GM19395 (cell line): ENCODE measurements at regions not wholly inside any gene's neighbourhood (a gene's known extent, or its start where the extent isn't known, plus 50 kb on each side); places are given as distances from the start of the nearest gene placed in this dataset.
"Not testable (repeated sequence)": the region's sequence is repeated elsewhere in the genome, so short reads cannot be mapped to it uniquely, and the experiment has no call there.

Source experiments
- ATAC-seq: cut with Tn5 transposase; IDR thresholded peaks from one replicate; pipeline ENCODE4 v1.9.1; 2021; ENCODE audit warnings: mild to moderate bottlenecking, moderate library complexity; ENCODE audit not compliant: unreplicated experiment

GRCh38 chr5:102663749-102664530 lies 91.2 kb upstream of the PAM start:
- no peak for ATAC-seq

DNA sequence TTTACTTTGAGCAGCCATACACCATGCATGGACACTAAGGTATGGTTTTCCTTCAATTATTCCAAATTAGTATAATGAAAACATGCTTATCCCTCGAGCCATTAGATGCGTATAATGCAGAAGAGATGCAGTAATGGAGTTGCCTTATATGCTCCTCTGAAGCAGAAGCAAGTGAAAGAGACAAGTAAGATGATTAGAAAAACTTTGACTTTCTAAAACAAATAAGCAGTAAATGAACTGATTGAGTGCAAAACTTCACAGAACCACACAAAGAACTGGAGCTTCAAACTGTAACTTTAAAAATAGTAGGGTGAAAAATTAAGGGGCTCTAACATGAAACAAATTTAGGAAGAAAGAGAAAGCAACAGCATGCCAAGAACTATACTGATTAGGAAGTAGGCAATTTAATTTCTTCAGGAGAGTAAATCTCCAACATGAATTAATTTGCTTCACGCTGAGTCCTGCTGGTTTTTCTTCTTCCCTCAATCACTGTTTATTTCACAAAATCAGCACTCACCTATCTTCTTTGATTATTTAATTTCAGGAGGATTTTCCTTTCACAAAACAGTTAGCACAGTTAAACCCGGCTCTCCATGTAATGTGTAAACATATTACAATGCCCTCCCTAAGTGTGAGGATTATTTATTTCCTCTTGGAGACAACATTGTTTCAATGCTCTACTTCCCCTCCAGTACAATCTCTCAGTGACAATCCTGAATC lies 90.3 kb upstream of the PAM start:
- no peak for ATAC-seq

- no peak for ATAC-seq
Observed at GRCh38 chr5:102666164-102666946, 88.8 kb upstream of the PAM start.

- no peak for ATAC-seq
Observed at GRCh38 chr5:102668220-102668932, 86.7 kb upstream of the PAM start.

GRCh38 chr5:102670224-102670836 lies 84.8 kb upstream of the PAM start:
- ATAC-seq: peak; percentile 72

DNA sequence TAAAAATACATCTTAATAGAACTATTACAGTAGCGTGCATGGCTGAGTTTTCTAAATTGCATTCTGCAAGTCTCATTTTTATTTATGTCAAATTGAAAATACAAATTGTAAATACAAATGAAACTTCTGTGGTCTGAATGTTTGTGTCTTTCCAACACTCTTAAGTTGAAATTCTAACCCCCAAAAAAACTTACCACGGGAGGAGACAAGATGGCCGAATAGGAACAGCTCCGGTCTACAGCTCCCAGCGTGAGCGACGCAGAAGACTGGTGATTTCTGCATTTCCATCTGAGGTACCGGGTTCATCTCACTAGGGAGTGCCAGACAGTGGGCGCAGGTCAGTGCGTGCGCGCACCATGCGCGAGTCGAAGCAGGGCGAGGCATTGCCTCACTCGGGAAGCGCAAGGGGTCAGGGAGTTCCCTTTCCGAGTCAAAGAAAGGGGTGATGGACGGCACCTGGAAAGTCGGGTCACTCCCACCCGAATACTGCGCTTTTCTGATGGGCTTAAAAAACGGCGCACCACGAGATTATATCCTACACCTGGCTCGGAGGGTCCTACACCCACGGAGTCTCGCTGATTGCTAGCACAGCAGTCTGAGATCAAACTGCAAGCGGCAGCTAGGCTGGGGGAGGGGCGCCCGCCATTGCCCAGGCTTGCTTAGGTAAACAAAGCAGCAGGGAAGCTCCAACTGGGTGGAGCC lies 83.9 kb upstream of the PAM start:
- ATAC-seq: not testable (repeated sequence)

- ATAC-seq: no peak
Observed at GRCh38 chr5:102678267-102679058, 76.6 kb upstream of the PAM start.

- ATAC-seq: peak; percentile 99
Observed at GRCh38 chr5:102681403-102681983, 73.6 kb upstream of the PAM start.

GRCh38 chr5:102682101-102682647 lies 72.9 kb upstream of the PAM start:
- no peak for ATAC-seq

DNA sequence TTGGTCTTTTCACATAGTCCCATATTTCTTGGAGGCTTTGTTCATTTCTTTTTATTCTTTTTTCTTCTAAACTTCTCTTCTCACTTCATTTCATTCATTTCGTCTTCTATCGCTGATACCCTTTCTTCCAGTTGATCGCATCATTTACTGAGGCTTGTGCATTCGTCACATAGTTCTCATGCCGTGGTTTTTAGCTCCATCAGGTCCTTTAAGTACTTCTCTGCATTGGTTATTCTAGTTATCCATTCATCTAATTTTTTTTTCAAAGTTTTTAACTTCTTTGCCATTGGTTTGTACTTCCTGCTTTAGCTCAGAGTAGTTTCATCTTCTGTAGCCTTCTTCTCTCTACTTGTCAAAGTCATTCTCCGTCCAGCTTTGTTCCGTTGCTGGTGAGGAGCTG lies 67.0 kb upstream of the PAM start:
- not testable (repeated sequence) for ATAC-seq

- ATAC-seq: not testable (repeated sequence)
Observed at GRCh38 chr5:102688581-102689342, 66.3 kb upstream of the PAM start.

- ATAC-seq: no peak
Observed at GRCh38 chr5:102690910-102691309, 64.2 kb upstream of the PAM start.

GRCh38 chr5:102691434-102691833 lies 63.7 kb upstream of the PAM start:
- ATAC-seq: no peak

DNA sequence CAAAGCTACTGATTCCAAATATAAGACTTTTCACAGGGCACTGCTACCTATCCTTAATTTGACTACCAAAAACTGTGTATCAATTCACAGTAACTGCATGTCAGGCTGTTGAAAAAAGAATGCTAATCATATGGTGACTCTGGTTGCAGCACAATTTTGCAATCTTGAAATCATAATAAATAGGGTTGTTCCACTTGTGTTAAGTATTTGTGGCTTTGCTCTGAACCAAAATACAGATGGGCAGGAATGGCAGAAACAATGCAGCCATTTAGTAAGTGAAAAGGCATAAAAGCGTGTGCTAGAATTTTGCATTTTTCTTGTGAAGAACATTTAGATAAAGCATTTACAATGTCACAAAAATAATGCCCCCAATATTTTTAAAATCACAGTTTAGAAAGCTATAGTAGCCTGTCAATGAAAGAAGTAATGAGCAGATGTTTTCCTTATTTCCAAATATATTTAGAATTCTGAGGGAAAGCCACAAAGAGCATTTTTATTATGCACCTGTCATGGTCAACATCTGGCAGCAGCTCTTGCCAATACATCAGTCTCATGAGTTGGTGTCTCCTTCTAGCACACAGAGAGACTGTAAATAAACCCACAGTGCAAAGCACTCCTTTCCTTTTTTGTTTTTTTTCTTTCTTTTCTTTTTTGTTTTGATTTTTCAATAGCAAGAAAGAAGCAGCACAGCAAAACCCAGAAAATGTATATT lies 54.8 kb upstream of the PAM start:
- ATAC-seq: no peak

GRCh38 chr5:102700916-102701315 lies 54.2 kb upstream of the PAM start:
- ATAC-seq: no peak

GRCh38 chr5:102701748-102702147 lies 53.4 kb upstream of the PAM start:
- ATAC-seq: no peak
